22Rv1 (cell line): ENCODE measurements at regions not wholly inside any gene's neighbourhood (a gene's known extent, or its start where the extent isn't known, plus 50 kb on each side); places are given as distances from the start of the nearest gene placed in this dataset.
A peak's percentile ranks its signal among the peaks of the same experiment; 100 is the strongest.

ENCODE experiments used
- CTCF ChIP-seq: fragments of 450-650 bp; IDR thresholded peaks from 2 replicates; pipeline ENCODE4 v1.5.1; 2017; ENCODE audit warnings: mild to moderate bottlenecking
- ZFX ChIP-seq: fragments of 450-650 bp; IDR thresholded peaks from 2 replicates; pipeline ENCODE4 v1.6.1; 2017; ENCODE audit warnings: antibody characterized with exemption, borderline replicate concordance

DNA sequence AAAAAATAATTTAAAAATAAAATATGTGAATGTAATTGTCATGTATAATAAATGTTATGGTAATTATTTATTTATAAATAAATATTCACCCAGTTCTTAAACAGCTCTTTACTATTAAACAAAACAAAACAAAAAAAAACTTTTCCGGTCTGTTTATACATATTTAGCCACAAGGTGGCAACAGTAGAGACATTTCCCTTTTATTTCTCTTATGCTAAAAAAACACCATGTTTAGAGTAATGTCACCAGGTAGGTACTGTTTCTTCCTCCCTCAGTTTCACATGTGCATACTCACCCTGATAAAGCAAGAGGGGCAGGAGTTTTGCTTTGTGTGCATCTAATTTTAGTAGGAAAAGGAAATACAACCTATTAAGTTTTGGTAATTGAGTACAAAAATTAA, 610.4 kb upstream of the IMPG1 start:
- TF ChIP-seq CTCF (peak; percentile 71), ZFX (no peak)
